Esophagus muscularis mucosa (tissue), 3 donors: ENCODE measurements at regions not wholly inside any gene's neighbourhood (a gene's known extent, or its start where the extent isn't known, plus 50 kb on each side); places are given as distances from the start of the nearest gene placed in this dataset.

Experiments used
- EP300 ChIP-seq: sonication (generic); formaldehyde crosslinking; IDR thresholded peaks from one replicate; pipeline ENCODE4 v1.6.1; 2017; ENCODE audit warnings: antibody characterized with exemption
- POLR2A ChIP-seq: fragments of 450-650 bp; IDR thresholded peaks from one replicate; pipeline ENCODE4 v1.6.1; 2017; ENCODE audit warnings: antibody characterized with exemption, moderate library complexity, mild to moderate bottlenecking, low read depth
- POLR2AphosphoS5 ChIP-seq, 2 donors: sonication (generic); formaldehyde crosslinking; IDR thresholded peaks; one replicate each; pipeline ENCODE4 v1.6.1; 2017; ENCODE audit warnings: antibody characterized with exemption in 2 of 2

DNA sequence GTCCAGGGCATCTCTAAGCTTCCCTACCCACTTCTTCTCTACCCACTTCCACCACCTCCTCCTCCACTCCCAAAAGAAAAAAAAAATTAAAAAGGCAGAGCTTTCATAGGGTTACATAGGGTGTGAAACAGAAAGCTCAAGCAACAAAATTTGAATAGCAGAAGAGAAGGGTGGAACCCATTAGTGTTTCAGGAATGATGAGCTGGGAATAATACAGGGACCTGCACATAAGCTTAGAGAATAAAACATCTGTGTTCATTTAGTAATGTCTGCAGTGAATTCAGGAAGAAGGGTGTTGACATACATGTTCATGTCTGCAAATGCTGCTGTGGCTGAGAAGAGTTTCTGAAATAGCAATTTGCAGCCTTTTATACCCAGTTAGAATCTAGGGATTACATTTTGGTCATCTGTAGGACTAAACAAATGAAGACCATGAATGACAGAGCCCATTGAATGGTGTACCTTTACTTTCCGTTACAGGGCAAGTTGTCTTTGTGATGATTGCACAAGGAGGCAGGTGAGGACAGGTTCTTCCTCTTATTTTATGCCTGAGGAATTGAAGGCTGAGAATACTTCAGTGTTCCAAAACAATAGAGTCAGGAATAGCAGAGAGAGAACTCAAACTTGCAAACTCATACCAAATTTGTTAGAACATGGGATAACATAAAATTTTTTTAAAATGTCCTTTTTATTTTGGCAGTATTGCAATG is 975.1 kb downstream of the TFAP2A start:
- TF ChIP-seq POLR2AphosphoS5 (IDR thresholded peaks at IDR 0.05) (no peak), EP300 (no peak), POLR2A (no peak)
